H1 (cell line): ENCODE measurements at regions not wholly inside any gene's neighbourhood (a gene's known extent, or its start where the extent isn't known, plus 50 kb on each side); places are given as distances from the start of the nearest gene placed in this dataset.

ENCODE experiments used
- CBX5 ChIP-seq: fragments of 300-800, 300-1000 bp; sonication (generic); IDR thresholded peaks from 2 replicates; pipeline ENCODE4 v1.7.1; 2016; ENCODE audit warnings: antibody characterized with exemption, low read length, low read depth
- CHD2 ChIP-seq: IDR thresholded peaks from 2 replicates; pipeline ENCODE4 v1.6.1; 2012; ENCODE audit warnings: low read length, improper control_type of control experiment
- EGR1 ChIP-seq: IDR thresholded peaks from 2 replicates; pipeline ENCODE4 v1.6.1; 2011; ENCODE audit warnings: low read depth, low read length, borderline replicate concordance
- GTF2F1 ChIP-seq: IDR thresholded peaks from 2 replicates; pipeline ENCODE4 v1.6.1; 2012; ENCODE audit warnings: low read depth, low read length, improper control_type of control experiment, borderline replicate concordance
- KDM5A ChIP-seq: fragments of 200-600 bp; IDR thresholded peaks from 2 replicates; pipeline ENCODE4 v1.7.1; 2012; ENCODE audit warnings: mild to moderate bottlenecking, low read length, inconsistent platforms, mixed read lengths
- SAP30 ChIP-seq: fragments of 300-600 bp; sonication (generic); IDR thresholded peaks from 2 replicates; pipeline ENCODE4 v1.7.1; 2012; ENCODE audit warnings: low read length, moderate library complexity, mild to moderate bottlenecking, inconsistent platforms; ENCODE audit not compliant: insufficient read depth, insufficient replicate concordance

DNA sequence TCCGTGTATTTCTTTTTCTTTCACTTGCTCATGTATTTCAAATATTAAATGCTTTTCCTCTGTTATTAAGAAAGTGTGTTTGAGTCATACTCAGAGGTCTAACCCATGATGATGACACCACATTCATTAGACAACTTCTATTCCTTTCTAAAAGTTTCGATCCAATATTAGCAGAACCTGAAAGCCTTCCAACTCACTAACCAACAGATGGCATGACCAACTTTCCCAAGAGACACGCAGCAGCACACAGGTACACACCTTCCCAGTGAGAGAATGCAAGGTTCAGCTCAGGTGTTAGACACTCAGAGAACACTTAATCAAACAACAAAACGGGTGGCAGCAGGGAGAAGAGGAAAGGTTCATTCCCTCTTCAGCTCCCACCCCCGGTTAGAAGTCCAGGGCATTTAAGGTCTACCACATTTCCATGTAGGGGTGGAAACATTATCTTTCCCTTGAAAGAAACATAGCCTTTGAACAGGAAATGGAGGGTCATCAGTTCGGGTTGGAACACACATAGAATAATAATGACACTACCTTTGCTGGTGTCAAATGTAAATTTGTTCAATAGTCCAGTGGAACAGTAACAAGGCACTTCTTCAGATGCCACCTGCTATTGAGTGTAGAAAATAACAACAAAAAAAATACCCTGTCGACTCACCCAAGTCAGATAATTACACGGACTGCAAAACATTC lies 404.2 kb downstream of the COG6 start (continued):
- TF ChIP-seq CBX5 (no peak), CHD2 (no peak), KDM5A (no peak), SAP30 (no peak), GTF2F1 (no peak), EGR1 (no peak)
